PC-3 (cell line): ENCODE measurements at regions not wholly inside any gene's neighbourhood (a gene's known extent, or its start where the extent isn't known, plus 50 kb on each side); places are given as distances from the start of the nearest gene placed in this dataset.

Source experiments
- EZH2 ChIP-seq: fragments of 300-600 bp; sonication (generic); IDR thresholded peaks from one replicate; pipeline ENCODE4 v1.6.1; 2017; ENCODE audit warnings: antibody characterized with exemption, mild to moderate bottlenecking, low read length; ENCODE audit not compliant: unreplicated experiment
- TF ChIP-seq, protein P1 (sequence below): fragments of 300-600 bp; sonication (generic); conservative IDR thresholded peaks from 2 replicates; pipeline ENCODE4 v1.5.1; 2017; ENCODE audit warnings: antibody characterized with exemption, low read depth, mild to moderate bottlenecking, low read length

DNA sequence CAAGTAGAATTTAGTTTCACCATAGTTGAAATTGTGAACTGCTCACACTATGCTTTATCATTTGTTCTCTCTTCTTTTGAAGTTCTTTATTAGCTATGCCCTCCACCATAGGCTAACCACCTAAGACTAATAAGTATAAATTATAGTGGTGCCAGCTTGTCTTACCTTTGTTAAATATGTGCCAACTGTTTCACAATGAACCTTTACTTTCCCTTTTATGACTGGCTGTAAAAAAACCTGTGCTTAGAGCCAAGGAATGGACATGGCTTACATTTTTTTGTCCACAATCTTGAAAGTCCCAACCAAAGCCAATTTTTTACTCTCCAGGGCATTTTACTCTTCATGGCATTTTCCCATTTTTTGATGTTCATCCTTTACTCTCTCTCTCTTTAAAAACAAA is 123.5 kb upstream of the LEF1 start:
- TF ChIP-seq, protein P1, sequence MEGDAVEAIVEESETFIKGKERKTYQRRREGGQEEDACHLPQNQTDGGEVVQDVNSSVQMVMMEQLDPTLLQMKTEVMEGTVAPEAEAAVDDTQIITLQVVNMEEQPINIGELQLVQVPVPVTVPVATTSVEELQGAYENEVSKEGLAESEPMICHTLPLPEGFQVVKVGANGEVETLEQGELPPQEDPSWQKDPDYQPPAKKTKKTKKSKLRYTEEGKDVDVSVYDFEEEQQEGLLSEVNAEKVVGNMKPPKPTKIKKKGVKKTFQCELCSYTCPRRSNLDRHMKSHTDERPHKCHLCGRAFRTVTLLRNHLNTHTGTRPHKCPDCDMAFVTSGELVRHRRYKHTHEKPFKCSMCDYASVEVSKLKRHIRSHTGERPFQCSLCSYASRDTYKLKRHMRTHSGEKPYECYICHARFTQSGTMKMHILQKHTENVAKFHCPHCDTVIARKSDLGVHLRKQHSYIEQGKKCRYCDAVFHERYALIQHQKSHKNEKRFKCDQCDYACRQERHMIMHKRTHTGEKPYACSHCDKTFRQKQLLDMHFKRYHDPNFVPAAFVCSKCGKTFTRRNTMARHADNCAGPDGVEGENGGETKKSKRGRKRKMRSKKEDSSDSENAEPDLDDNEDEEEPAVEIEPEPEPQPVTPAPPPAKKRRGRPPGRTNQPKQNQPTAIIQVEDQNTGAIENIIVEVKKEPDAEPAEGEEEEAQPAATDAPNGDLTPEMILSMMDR = no peak
- no peak for TF ChIP-seq EZH2
